Endothelial cell of umbilical vein (primary cell): ENCODE measurements at regions not wholly inside any gene's neighbourhood (a gene's known extent, or its start where the extent isn't known, plus 50 kb on each side); places are given as distances from the start of the nearest gene placed in this dataset.

ENCODE experiments used
- BruUV-seq: library from RNA; stranded (reverse); fragments of 400-500 nt; replicated peaks from 2 replicates; lab custom pipeline; 2021; lab: Mats Ljungman, UMichigan
- CTCF ChIA-PET: fragments of 300-600, 350-600 bp; sonication (Branson Sonifier 250); formaldehyde crosslinking; loops from one replicate; lab custom pipeline; 2021; ENCODE audit warnings: antibody characterized with exemption, inconsistent platforms; lab: Charles Lee
- POLR2A ChIA-PET: fragments of 300-600, 350-600 bp; sonication (Branson Sonifier 250); formaldehyde crosslinking; loops from one replicate; lab custom pipeline; 2021; ENCODE audit warnings: antibody characterized with exemption, inconsistent platforms; lab: Charles Lee
- DNase-seq: peaks from one replicate; pipeline ENCODE4 v3.0.0-alpha.2; 2011; ENCODE audit warnings: low read depth, low spot score
- FAIRE-seq: peaks from 2 replicates; lab custom pipeline; 2011; peaks lifted over from hg19 to GRCh38; lab: Jason Lieb, UNC
- H2AFZ ChIP-seq: 2 replicates; pipeline ENCODE4 v1.6.0; 2012; ENCODE audit warnings: low read depth, low read length, control low read depth, inconsistent platforms
- H3K27ac ChIP-seq: 2 replicates; pipeline ENCODE4 v1.5.1; 2011; ENCODE audit warnings: low read depth, mild to moderate bottlenecking, control low read depth, low read length, moderate library complexity; ENCODE audit not compliant: insufficient read depth
- H3K27me3 ChIP-seq, 2 experiments: 2 replicates each; pipeline versions ENCODE4 v1.6.0 to v1.6.1; 2011; ENCODE audit warnings: low read length in 2 of 2, mixed read lengths in 1 of 2; ENCODE audit not compliant: control insufficient read depth in 2 of 2, insufficient read depth in 2 of 2
- H3K36me3 ChIP-seq, 2 experiments: 2 replicates in 1 of 2; 3 replicates in 1 of 2; pipeline ENCODE4 v1.5.1; 2011; ENCODE audit warnings: low read length in 2 of 2, mild to moderate bottlenecking in 1 of 2, moderate library complexity in 1 of 2; ENCODE audit not compliant: control insufficient read depth in 2 of 2, insufficient read depth in 2 of 2; ENCODE audit errors: extremely low read depth in 1 of 2
- H3K4me1 ChIP-seq: 3 replicates; pipeline ENCODE4 v1.5.1; 2011; ENCODE audit warnings: mild to moderate bottlenecking, low read length; ENCODE audit not compliant: control insufficient read depth, insufficient read depth; ENCODE audit errors: extremely low read depth
- H3K4me2 ChIP-seq: 2 replicates; pipeline ENCODE4 v1.6.1; 2011; ENCODE audit warnings: low read length, control low read depth, mixed read lengths; ENCODE audit not compliant: insufficient read depth
- H3K4me3 ChIP-seq, 3 experiments: fragments of 200-600 bp in 1 of 3; sonication (generic), shearing (Covaris generic) in 1 of 3; replicated peaks in 1 of 3; 2 replicates each; pipeline ENCODE4 v1.5.1; 2011 to 2016; ENCODE audit warnings: control low read depth in 3 of 3, low read length in 3 of 3, mild to moderate bottlenecking in 2 of 3, inconsistent platforms in 1 of 3, low read depth in 1 of 3, moderate library complexity in 1 of 3; ENCODE audit not compliant: insufficient read depth in 1 of 3
- H3K79me2 ChIP-seq: 2 replicates; pipeline ENCODE4 v1.6.0; 2012; ENCODE audit warnings: low read length, inconsistent platforms; ENCODE audit not compliant: control insufficient read depth, insufficient read depth
- H3K9ac ChIP-seq: replicated peaks from 2 replicates; pipeline ENCODE3; 2011; ENCODE audit warnings: low read length, control low read depth; ENCODE audit not compliant: insufficient read depth; ENCODE audit errors: extremely low read depth
- H3K9me1 ChIP-seq: replicated peaks from 3 replicates; pipeline ENCODE4 v1.6.0; 2011; ENCODE audit warnings: mild to moderate bottlenecking, low read length; ENCODE audit not compliant: control insufficient read depth, insufficient read depth; ENCODE audit errors: extremely low read depth
- H3K9me3 ChIP-seq: replicated peaks from 2 replicates; pipeline ENCODE4 v1.5.1; 2012; ENCODE audit warnings: low read length, inconsistent platforms; ENCODE audit not compliant: control insufficient read depth, insufficient read depth
- H4K20me1 ChIP-seq: replicated peaks from 2 replicates; pipeline ENCODE3; 2011; ENCODE audit warnings: mild to moderate bottlenecking, low read length; ENCODE audit not compliant: control insufficient read depth, insufficient read depth; ENCODE audit errors: extremely low read depth
- EZH2 ChIP-seq: IDR thresholded peaks from 2 replicates; pipeline ENCODE4 v1.6.1; 2012; ENCODE audit warnings: borderline replicate concordance, low read depth, mild to moderate bottlenecking, moderate library complexity, low read length, inconsistent platforms; ENCODE audit not compliant: severe bottlenecking
- FOS ChIP-seq: IDR thresholded peaks from 2 replicates; pipeline ENCODE4 v1.6.1; 2011; ENCODE audit warnings: mild to moderate bottlenecking, low read length, moderate library complexity, borderline replicate concordance; ENCODE audit not compliant: insufficient read depth
- GATA2 ChIP-seq: IDR thresholded peaks from 2 replicates; pipeline ENCODE4 v1.7.0; 2011; ENCODE audit warnings: low read depth, mild to moderate bottlenecking, moderate library complexity, mixed read lengths, low read length; ENCODE audit not compliant: insufficient read length, insufficient read depth
- JUN ChIP-seq: IDR thresholded peaks from 2 replicates; pipeline ENCODE4 v1.6.1; 2011; ENCODE audit warnings: borderline replicate concordance, low read depth; ENCODE audit not compliant: insufficient read length, insufficient read depth
- MYC ChIP-seq: IDR thresholded peaks from one replicate; pipeline ENCODE4 v1.6.1; 2011; ENCODE audit warnings: mild to moderate bottlenecking, low read depth, low read length
- POLR2A ChIP-seq: IDR thresholded peaks from 2 replicates; pipeline ENCODE4 v1.6.1; 2012; ENCODE audit warnings: low read depth, mild to moderate bottlenecking, control low read depth, low read length
- POLR2AphosphoS5 ChIP-seq: IDR thresholded peaks from 2 replicates; pipeline ENCODE4 v1.6.1; 2012; ENCODE audit warnings: low read depth, mild to moderate bottlenecking, control low read depth, low read length, moderate library complexity; ENCODE audit not compliant: insufficient read depth
- dilution Hi-C: fragments of 300-500 bp; cut with MboI; formaldehyde crosslinking; loops from one replicate; pipeline ENCODE4 v1.15.0; 2019; ENCODE audit warnings: low sequenced_read_pairs; ENCODE audit not compliant: extremely low pct_ligation_motif_present
- intact Hi-C: fragments of 100-400 bp; cut with micrococcal nuclease; formaldehyde crosslinking; loops from one replicate; pipeline ENCODE4 v1.10.0; 2022
- TF ChIP-seq, protein P1 (sequence below): IDR thresholded peaks from 2 replicates; pipeline ENCODE4 v1.6.1; 2011; ENCODE audit not compliant: insufficient read depth, insufficient read length
- TF ChIP-seq, protein P2 (sequence below), 2 donors: IDR thresholded peaks; 1 replicate in 1 of 2; 2 replicates in 1 of 2; pipeline ENCODE4 v1.5.1; 2011; ENCODE audit warnings: low read length in 2 of 2, mild to moderate bottlenecking in 2 of 2, moderate library complexity in 2 of 2, control low read depth in 1 of 2, inconsistent platforms in 1 of 2, low read depth in 1 of 2; ENCODE audit not compliant: insufficient read depth in 1 of 2; ENCODE audit errors: extremely low read depth in 1 of 2

DNA sequence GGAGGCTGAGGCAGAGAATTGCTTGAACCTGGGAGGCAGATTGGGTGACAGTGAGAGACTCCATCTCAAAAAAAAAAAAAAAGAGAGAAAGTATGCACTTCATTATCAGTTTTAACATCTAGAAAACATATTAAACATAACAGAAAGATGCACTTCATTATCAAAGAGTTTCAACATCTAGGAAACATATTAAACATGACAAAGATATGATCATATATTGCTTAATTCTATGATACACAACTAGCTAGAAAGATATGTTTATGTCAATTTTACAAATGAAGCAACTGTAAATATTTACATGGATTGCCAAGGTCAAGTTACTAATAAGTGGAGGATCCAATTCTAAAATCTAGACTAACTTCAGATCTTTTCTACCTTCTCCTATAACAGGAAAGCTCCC, 50.4 kb upstream of the CTSC start:
- POLR2A ChIA-PET, result no interaction called here
- intact Hi-C loops, result no loop called here
- CTCF ChIA-PET, result interaction anchor here (1.2 kb wide), 1 partner anchor 13 kb away, joined by 3 read pairs; no protein-coding TSS in a partner anchor

More for the DNA sequence above, 50.4 kb upstream of the CTSC start:
- no peaks in the 10 kb centered on the region for H3K79me2 ChIP-seq
- H3K4me1 ChIP-seq, result peaks cover 3% of the 10 kb centered on the region
- dilution Hi-C loops, result no loop called here
- no peaks in the 10 kb centered on the region for H3K36me3 ChIP-seq
- DNase-seq, result no peak
- H2AFZ ChIP-seq, result no peak overlapping the region
- BruUV-seq, result no TSS peak
- FAIRE-seq, result no peak
- TF ChIP-seq EZH2 (no peak), MYC (no peak), GATA2 (no peak), JUN (no peak), POLR2A (no peak), POLR2AphosphoS5 (no peak), FOS (no peak)
- TF ChIP-seq, protein P1, sequence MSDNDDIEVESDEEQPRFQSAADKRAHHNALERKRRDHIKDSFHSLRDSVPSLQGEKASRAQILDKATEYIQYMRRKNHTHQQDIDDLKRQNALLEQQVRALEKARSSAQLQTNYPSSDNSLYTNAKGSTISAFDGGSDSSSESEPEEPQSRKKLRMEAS, result no peak
- TF ChIP-seq, protein P2, sequence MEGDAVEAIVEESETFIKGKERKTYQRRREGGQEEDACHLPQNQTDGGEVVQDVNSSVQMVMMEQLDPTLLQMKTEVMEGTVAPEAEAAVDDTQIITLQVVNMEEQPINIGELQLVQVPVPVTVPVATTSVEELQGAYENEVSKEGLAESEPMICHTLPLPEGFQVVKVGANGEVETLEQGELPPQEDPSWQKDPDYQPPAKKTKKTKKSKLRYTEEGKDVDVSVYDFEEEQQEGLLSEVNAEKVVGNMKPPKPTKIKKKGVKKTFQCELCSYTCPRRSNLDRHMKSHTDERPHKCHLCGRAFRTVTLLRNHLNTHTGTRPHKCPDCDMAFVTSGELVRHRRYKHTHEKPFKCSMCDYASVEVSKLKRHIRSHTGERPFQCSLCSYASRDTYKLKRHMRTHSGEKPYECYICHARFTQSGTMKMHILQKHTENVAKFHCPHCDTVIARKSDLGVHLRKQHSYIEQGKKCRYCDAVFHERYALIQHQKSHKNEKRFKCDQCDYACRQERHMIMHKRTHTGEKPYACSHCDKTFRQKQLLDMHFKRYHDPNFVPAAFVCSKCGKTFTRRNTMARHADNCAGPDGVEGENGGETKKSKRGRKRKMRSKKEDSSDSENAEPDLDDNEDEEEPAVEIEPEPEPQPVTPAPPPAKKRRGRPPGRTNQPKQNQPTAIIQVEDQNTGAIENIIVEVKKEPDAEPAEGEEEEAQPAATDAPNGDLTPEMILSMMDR (IDR thresholded peaks at IDR 0.05; ENCODE audit: extremely low read depth in 1 of 2, insufficient read depth in 1 of 2, low read depth in 1 of 2, low read length in 2 of 2), result no peak
- H3K9ac ChIP-seq, result no peak overlapping the region
- H4K20me1 ChIP-seq, result no peaks in the 10 kb centered on the region
- no peaks in the 10 kb centered on the region for H3K9me3 ChIP-seq
- H3K4me2 ChIP-seq, result no peak overlapping the region
- no peak overlapping the region for H3K27ac ChIP-seq
- H3K27me3 ChIP-seq, result no peaks in the 10 kb centered on the region
- H3K4me3 ChIP-seq, result no peak overlapping the region
- no peaks in the 10 kb centered on the region for H3K9me1 ChIP-seq
